GM10248 (cell line): ENCODE measurements at regions not wholly inside any gene's neighbourhood (a gene's known extent, or its start where the extent isn't known, plus 50 kb on each side); places are given as distances from the start of the nearest gene placed in this dataset.

ENCODE experiments used
- CTCF ChIA-PET: fragments of 300-600 bp; sonication (Branson Sonifier 250); formaldehyde crosslinking; extraction: SDS; loops from one replicate; lab custom pipeline; 2021; ENCODE audit warnings: antibody characterized with exemption; lab: Yijun Ruan, JAX
- POLR2A ChIA-PET: fragments of 350-650 bp; sonication (Branson Sonifier 250); formaldehyde crosslinking; extraction: SDS; loops from one replicate; lab custom pipeline; 2020; ENCODE audit warnings: antibody characterized with exemption; lab: Yijun Ruan, JAX
- DNase-seq: peaks from one replicate; pipeline ENCODE4 v3.0.0; 2012; ENCODE audit errors: extremely low spot score
- CTCF ChIP-seq: IDR thresholded peaks from 2 replicates; pipeline ENCODE4 v1.5.1; 2012; ENCODE audit warnings: mild to moderate bottlenecking, low read depth; ENCODE audit errors: extremely low read depth, missing control alignments, control extremely low read depth

DNA sequence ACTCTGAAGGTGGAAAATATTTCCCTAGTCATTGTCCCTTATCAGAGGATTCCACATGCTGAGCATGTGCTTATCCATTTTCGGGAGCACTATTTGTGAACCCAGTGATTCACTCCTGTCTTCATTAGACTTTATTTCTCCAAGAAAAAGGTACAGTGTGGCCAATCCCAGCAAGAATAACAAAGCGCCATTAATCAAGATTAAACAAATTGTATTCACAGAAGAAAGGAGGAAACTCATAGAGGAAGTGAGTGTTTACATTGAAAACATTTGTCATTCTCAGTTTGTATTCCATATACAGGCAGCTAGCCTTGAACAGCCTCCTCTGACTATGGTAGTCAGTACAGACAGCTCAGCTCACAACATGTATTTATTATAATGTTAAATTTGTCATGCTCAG, 1669.9 kb upstream of the SPRY2 start:
- no peak for TF ChIP-seq CTCF
- POLR2A ChIA-PET, result no interaction called here
- CTCF ChIA-PET, result interaction anchor here (0.8 kb wide), 1 partner anchor 10 kb away, joined by 3 read pairs; no protein-coding TSS in a partner anchor
- DNase-seq, result no peak

GRCh38 chr13:82002710-82003109, 1661.8 kb upstream of the SPRY2 start:
- no peak for DNase-seq
- TF ChIP-seq CTCF, result no peak
- ChIA-PET CTCF (no interaction called here), POLR2A (no interaction called here)

DNA sequence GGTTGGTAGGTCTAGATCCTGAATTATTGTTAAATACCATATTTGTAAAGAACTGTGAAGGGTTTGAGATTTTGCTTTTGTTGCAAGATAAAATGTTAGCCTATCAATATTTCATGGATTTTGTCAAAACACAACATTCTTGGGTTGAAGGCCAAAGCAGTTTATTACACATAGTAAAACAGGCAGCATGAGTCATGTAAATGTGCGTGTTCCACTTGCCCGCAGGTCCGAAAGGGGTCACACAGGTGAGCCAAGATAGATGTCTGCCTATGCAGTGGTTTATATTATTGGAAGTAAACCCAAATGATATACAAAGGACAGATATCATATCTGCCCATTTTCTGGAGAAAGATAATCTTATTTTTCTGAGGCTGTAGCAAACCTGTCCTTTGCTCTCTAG, 1654.4 kb upstream of the SPRY2 start:
- DNase-seq, result no peak
- ChIA-PET POLR2A (no interaction called here), CTCF (no interaction called here)
- TF ChIP-seq CTCF, result no peak

- POLR2A ChIA-PET, result no interaction called here
- TF ChIP-seq CTCF, result no peak
- no peak for DNase-seq
- CTCF ChIA-PET, result no interaction called here
These were observed 1649.7 kb upstream of the SPRY2 start for GRCh38 chr13:81990652-81991051.

DNA sequence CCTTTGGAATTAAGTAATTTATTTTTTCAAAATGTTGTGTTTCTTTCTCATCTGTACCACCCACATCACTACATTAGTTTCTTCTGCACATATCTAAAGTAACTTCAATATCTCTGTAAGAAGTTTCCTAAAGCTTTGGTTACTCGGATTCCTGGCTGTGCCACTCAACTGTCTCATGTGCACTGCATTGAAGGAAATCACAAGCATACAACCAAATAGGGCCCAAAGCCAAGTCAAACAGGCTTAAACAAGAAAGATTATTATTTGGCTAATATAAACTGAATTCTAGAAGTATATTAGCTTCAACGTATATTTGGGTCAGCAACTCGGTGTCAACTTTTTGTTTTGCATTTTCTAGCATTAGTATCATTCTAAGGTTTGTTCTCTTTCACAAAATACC, 1647.6 kb upstream of the SPRY2 start:
- no peak for TF ChIP-seq CTCF
- POLR2A ChIA-PET, result no interaction called here
- CTCF ChIA-PET, result no interaction called here

GRCh38 chr13:81987677-81988357, 1646.9 kb upstream of the SPRY2 start:
- no peak for DNase-seq
- ChIA-PET CTCF (interaction anchor here (1.1 kb wide), 1 partner anchor 19 kb away, joined by 3 read pairs; no protein-coding TSS in a partner anchor), POLR2A (no interaction called here)
- TF ChIP-seq CTCF, result no peak

More for the DNA sequence above, 1647.6 kb upstream of the SPRY2 start:
- no peak for DNase-seq
